HG03097 (cell line): ENCODE measurements at regions not wholly inside any gene's neighbourhood (a gene's known extent, or its start where the extent isn't known, plus 50 kb on each side); places are given as distances from the start of the nearest gene placed in this dataset.
"Not testable (repeated sequence)": the region's sequence is repeated elsewhere in the genome, so short reads cannot be mapped to it uniquely, and the experiment has no call there.

Experiments
- ATAC-seq: cut with Tn5 transposase; IDR thresholded peaks from one replicate; pipeline ENCODE4 v1.9.1; 2021; ENCODE audit not compliant: unreplicated experiment, low FRiP score

GRCh38 chr7:113270790-113271189 lies 152.4 kb upstream of the SMIM30 start:
- ATAC-seq = no peak

GRCh38 chr7:113269592-113269991 lies 151.2 kb upstream of the SMIM30 start:
- not testable (repeated sequence) for ATAC-seq

- no peak for ATAC-seq
These were observed 150.4 kb upstream of the SMIM30 start for GRCh38 chr7:113268757-113269156.

- no peak for ATAC-seq
These were observed 149.5 kb upstream of the SMIM30 start for GRCh38 chr7:113267885-113268284.

GRCh38 chr7:113267271-113267670 lies 148.9 kb upstream of the SMIM30 start:
- ATAC-seq = peak; percentile 65

GRCh38 chr7:113263749-113264148 lies 145.4 kb upstream of the SMIM30 start:
- no peak for ATAC-seq

- not testable (repeated sequence) for ATAC-seq
These were observed 144.9 kb upstream of the SMIM30 start for GRCh38 chr7:113263215-113263742.

- ATAC-seq = no peak
These were observed 138.7 kb upstream of the SMIM30 start for GRCh38 chr7:113256883-113257531.

GRCh38 chr7:113247198-113247597 lies 128.8 kb upstream of the SMIM30 start:
- ATAC-seq = no peak

GRCh38 chr7:113246738-113247137 lies 128.4 kb upstream of the SMIM30 start:
- no peak for ATAC-seq

GRCh38 chr7:113232885-113233284 lies 114.5 kb upstream of the SMIM30 start:
- no peak for ATAC-seq

GRCh38 chr7:113230691-113231090 lies 112.3 kb upstream of the SMIM30 start:
- no peak for ATAC-seq

- ATAC-seq = no peak
These were observed 99.0 kb upstream of the SMIM30 start for GRCh38 chr7:113217314-113217713.

GRCh38 chr7:113216038-113216437 lies 97.7 kb upstream of the SMIM30 start:
- no peak for ATAC-seq

GRCh38 chr7:113209449-113210203 lies 91.3 kb upstream of the SMIM30 start:
- no peak for ATAC-seq

GRCh38 chr7:113207931-113208330 lies 89.6 kb upstream of the SMIM30 start:
- ATAC-seq = no peak

- no peak for ATAC-seq
These were observed 89.1 kb upstream of the SMIM30 start for GRCh38 chr7:113207441-113207840.

- no peak for ATAC-seq
These were observed 86.1 kb upstream of the SMIM30 start for GRCh38 chr7:113204415-113204814.

GRCh38 chr7:113202284-113202683 lies 83.9 kb upstream of the SMIM30 start:
- ATAC-seq = no peak

GRCh38 chr7:113200281-113200680 lies 81.9 kb upstream of the SMIM30 start:
- no peak for ATAC-seq

GRCh38 chr7:113199841-113200240 lies 81.5 kb upstream of the SMIM30 start:
- no peak for ATAC-seq

GRCh38 chr7:113199136-113199535 lies 80.8 kb upstream of the SMIM30 start:
- ATAC-seq = no peak
